Breast epithelium (tissue), 4 donors: ENCODE measurements at regions not wholly inside any gene's neighbourhood (a gene's known extent, or its start where the extent isn't known, plus 50 kb on each side); places are given as distances from the start of the nearest gene placed in this dataset.

Experiments
- DNase-seq, 2 donors: peaks; one replicate each; pipeline ENCODE4 v3.0.0-alpha.2; 2019; ENCODE audit warnings: low spot score in 2 of 2
- H3K27ac ChIP-seq, 2 donors: fragments of 200-600 bp; sonication (generic) in 1 of 2; one replicate each; pipeline ENCODE4 v1.5.1; 2016 to 2019; ENCODE audit warnings: mild to moderate bottlenecking in 1 of 2
- H3K27me3 ChIP-seq, 2 donors: fragments of 200-600 bp; sonication (generic) in 1 of 2; one replicate each; pipeline versions ENCODE4 v1.5.1 to v1.6.0; 2017 to 2019; ENCODE audit warnings: control low read depth in 1 of 2, mild to moderate bottlenecking in 1 of 2
- H3K36me3 ChIP-seq: fragments of 200-600 bp; one replicate; pipeline ENCODE4 v1.5.1; 2019
- H3K4me1 ChIP-seq, 2 donors: fragments of 200-600 bp; sonication (generic); one replicate each; pipeline ENCODE4 v1.5.1; 2016 to 2019; ENCODE audit warnings: control low read depth in 1 of 2
- H3K4me3 ChIP-seq, 3 donors: fragments of 200-600 bp; sonication (generic); 1 replicate in 2 of 3; 2 replicates in 1 of 3; pipeline ENCODE4 v1.5.1; 2016 to 2019; ENCODE audit warnings: mild to moderate bottlenecking in 3 of 3, moderate library complexity in 2 of 3
- H3K9me3 ChIP-seq, 2 donors: fragments of 200-600 bp; sonication (generic) in 1 of 2; one replicate each; pipeline ENCODE4 v1.5.1; 2016 to 2019; ENCODE audit warnings: control low read depth in 1 of 2
- CTCF ChIP-seq, 3 donors: fragments of 450-650 bp; IDR thresholded peaks; one replicate each; pipeline ENCODE4 v1.5.1; 2016 to 2017; ENCODE audit warnings: antibody characterized with exemption in 3 of 3, mild to moderate bottlenecking in 3 of 3, moderate library complexity in 3 of 3
- POLR2A ChIP-seq: fragments of 450-650 bp; IDR thresholded peaks from one replicate; pipeline ENCODE4 v1.6.1; 2016; ENCODE audit warnings: antibody characterized with exemption, mild to moderate bottlenecking, moderate library complexity
- POLR2AphosphoS5 ChIP-seq, 3 donors: sonication (generic); formaldehyde crosslinking; IDR thresholded peaks; one replicate each; pipeline ENCODE4 v1.6.1; 2017; ENCODE audit warnings: antibody characterized with exemption in 3 of 3
- intact Hi-C: fragments of 100-400 bp; cut with DNase I; formaldehyde crosslinking; loops from one replicate; pipeline ENCODE4 v1.15.1; 2023; ENCODE audit warnings: low total_unique reads

DNA sequence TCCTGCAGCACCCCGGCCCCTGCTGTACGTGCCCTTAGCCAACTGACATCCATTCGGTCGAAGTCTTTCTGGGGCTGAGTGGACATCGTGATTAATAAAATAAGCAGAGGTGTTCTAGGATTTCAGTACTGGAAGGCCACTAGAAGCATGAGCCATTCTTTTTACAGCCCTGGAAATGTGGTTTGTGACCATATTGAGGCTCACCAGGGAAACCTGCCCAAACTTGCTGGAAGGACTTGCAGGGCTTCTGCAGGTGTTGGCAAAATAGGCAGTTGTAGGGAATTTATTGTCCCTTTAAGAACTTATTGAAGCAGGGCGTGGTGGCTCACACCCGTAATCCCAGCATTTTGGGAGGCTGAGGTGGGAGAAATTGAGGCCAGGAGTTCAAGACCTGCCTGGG, 80.8 kb downstream of the DOP1B start:
- intact Hi-C loops, result no loop called here
- H3K4me1 ChIP-seq, result peaks cover 0 to 6% of the 10 kb centered on the region in 2 donors
- no peaks in the 10 kb centered on the region for H3K36me3 ChIP-seq
- no peak overlapping the region for H3K4me3 ChIP-seq
- no peaks in the 10 kb centered on the region for H3K9me3 ChIP-seq
- DNase-seq, result no peak
- H3K27me3 ChIP-seq, result no peaks in the 10 kb centered on the region
- no peak overlapping the region for H3K27ac ChIP-seq
- no peak for TF ChIP-seq POLR2AphosphoS5 (IDR thresholded peaks at IDR 0.05)
- no peak for TF ChIP-seq POLR2A
- TF ChIP-seq CTCF (IDR thresholded peaks at IDR 0.05), result no peak

GRCh38 chr21:36239585-36239984, 80.4 kb upstream of the MORC3 start:
- no peak for DNase-seq
- intact Hi-C loops, result no loop called here
- TF ChIP-seq POLR2AphosphoS5 (IDR thresholded peaks at IDR 0.05), result no peak
- TF ChIP-seq POLR2A, result no peak
- TF ChIP-seq CTCF (IDR thresholded peaks at IDR 0.05), result no peak
- H3K36me3 ChIP-seq, result no peaks in the 10 kb centered on the region
- H3K27ac ChIP-seq, result no peak overlapping the region
- no peaks in the 10 kb centered on the region for H3K27me3 ChIP-seq
- H3K4me1 ChIP-seq, result no peaks in the 10 kb centered on the region
- no peak overlapping the region for H3K4me3 ChIP-seq
- H3K9me3 ChIP-seq, result no peaks in the 10 kb centered on the region

DNA sequence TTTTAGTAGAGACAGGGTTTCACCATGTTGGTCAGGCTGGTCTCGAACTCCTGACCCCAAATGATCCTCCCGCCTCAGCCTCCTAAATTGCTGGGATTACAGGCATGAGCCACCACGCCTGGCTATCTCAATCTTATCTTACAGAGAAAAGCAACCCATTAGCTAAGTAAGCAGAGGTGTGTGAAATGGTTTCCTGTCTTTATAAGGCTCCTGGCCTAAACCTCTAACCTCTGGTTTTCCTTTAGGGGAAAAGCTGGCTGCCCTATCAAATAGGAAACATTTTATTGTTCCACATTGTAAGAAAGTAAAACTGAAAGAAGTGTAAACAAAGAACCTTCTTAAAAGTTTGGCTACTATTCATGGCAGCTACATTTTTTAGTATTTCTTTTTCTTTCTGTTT, 78.3 kb upstream of the MORC3 start:
- intact Hi-C loops, result no loop called here
- Histone ChIP-seq H3K4me1 (no peaks in the 10 kb centered on the region), H3K4me3 (no peak overlapping the region), H3K27ac (no peak overlapping the region), H3K36me3 (no peaks in the 10 kb centered on the region), H3K27me3 (no peaks in the 10 kb centered on the region), H3K9me3 (no peaks in the 10 kb centered on the region)
- no peak for TF ChIP-seq POLR2AphosphoS5 (IDR thresholded peaks at IDR 0.05)
- no peak for TF ChIP-seq CTCF (IDR thresholded peaks at IDR 0.05)
- TF ChIP-seq POLR2A, result no peak
- no peak for DNase-seq

GRCh38 chr21:36245115-36245514, 74.9 kb upstream of the MORC3 start:
- H3K27ac ChIP-seq, result no peak overlapping the region
- intact Hi-C loops, result no loop called here
- DNase-seq, result no peak
- no peaks in the 10 kb centered on the region for H3K36me3 ChIP-seq
- H3K4me3 ChIP-seq, result no peak overlapping the region
- no peaks in the 10 kb centered on the region for H3K4me1 ChIP-seq
- TF ChIP-seq CTCF (IDR thresholded peaks at IDR 0.05) (no peak), POLR2AphosphoS5 (IDR thresholded peaks at IDR 0.05) (no peak), POLR2A (no peak)
- no peaks in the 10 kb centered on the region for H3K27me3 ChIP-seq
- no peaks in the 10 kb centered on the region for H3K9me3 ChIP-seq

GRCh38 chr21:36245649-36246048, 74.3 kb upstream of the MORC3 start:
- H3K27me3 ChIP-seq, result no peaks in the 10 kb centered on the region
- intact Hi-C loops, result no loop called here
- no peak for TF ChIP-seq POLR2A
- no peak for TF ChIP-seq CTCF (IDR thresholded peaks at IDR 0.05)
- no peak for TF ChIP-seq POLR2AphosphoS5 (IDR thresholded peaks at IDR 0.05)
- no peaks in the 10 kb centered on the region for H3K9me3 ChIP-seq
- no peak for DNase-seq
- no peaks in the 10 kb centered on the region for H3K36me3 ChIP-seq
- no peak overlapping the region for H3K27ac ChIP-seq
- no peaks in the 10 kb centered on the region for H3K4me1 ChIP-seq
- H3K4me3 ChIP-seq, result no peak overlapping the region
